GM13977 (cell line): ENCODE measurements at regions not wholly inside any gene's neighbourhood (a gene's known extent, or its start where the extent isn't known, plus 50 kb on each side); places are given as distances from the start of the nearest gene placed in this dataset.

Source experiments
- DNase-seq: peaks from one replicate; pipeline ENCODE4 v3.0.0; 2012; ENCODE audit warnings: low spot score
- CTCF ChIP-seq: IDR thresholded peaks from 2 replicates; pipeline ENCODE4 v1.5.1; 2012; ENCODE audit warnings: mild to moderate bottlenecking, control low read depth; ENCODE audit not compliant: insufficient read depth; ENCODE audit errors: extremely low read depth, missing control alignments
- in situ Hi-C: fragments of 300-500 bp; cut with MboI; formaldehyde crosslinking; loops from one replicate; pipeline ENCODE4 v1.12.0; 2022; ENCODE audit warnings: low sequenced_read_pairs, low pct_unique_long_range_greater_than_20kb, mixed read lengths, inconsistent platforms; ENCODE audit not compliant: unreplicated experiment

GRCh38 chr9:20152151-20152725, 363.4 kb upstream of the SLC24A2 start:
- no peak for DNase-seq
- no peak for TF ChIP-seq CTCF
- in situ Hi-C loops: no loop called here

GRCh38 chr9:20148416-20148815, 359.6 kb upstream of the SLC24A2 start:
- in situ Hi-C loops: no loop called here
- TF ChIP-seq CTCF: no peak
- no peak for DNase-seq

GRCh38 chr9:20144197-20144596, 355.4 kb upstream of the SLC24A2 start:
- DNase-seq: no peak
- TF ChIP-seq CTCF: no peak
- in situ Hi-C loops: no loop called here

GRCh38 chr9:20139763-20140290, 351.0 kb upstream of the SLC24A2 start:
- in situ Hi-C loops: no loop called here
- TF ChIP-seq CTCF: no peak
- DNase-seq: no peak

- in situ Hi-C loops: no loop called here
- DNase-seq: no peak
- no peak for TF ChIP-seq CTCF
These were observed 350.0 kb upstream of the SLC24A2 start for GRCh38 chr9:20138841-20139240.

GRCh38 chr9:20138116-20138515, 349.3 kb upstream of the SLC24A2 start:
- DNase-seq: no peak
- in situ Hi-C loops: no loop called here
- no peak for TF ChIP-seq CTCF
